Gastroesophageal sphincter (tissue), 4 donors: ENCODE measurements at regions not wholly inside any gene's neighbourhood (a gene's known extent, or its start where the extent isn't known, plus 50 kb on each side); places are given as distances from the start of the nearest gene placed in this dataset.

Experiments used
- ATAC-seq: fragments of 150-250 bp; one replicate; pipeline ENCODE4 v1.9.1; 2016; ENCODE audit warnings: mild to moderate bottlenecking, moderate library complexity
- H3K27ac ChIP-seq, 4 donors: fragments of 200-600 bp; sonication (generic) in 3 of 4; 1 replicate in 3 of 4; 2 replicates in 1 of 4; pipeline ENCODE4 v1.5.1; 2016 to 2019
- H3K27me3 ChIP-seq: fragments of 200-600 bp; sonication (generic); one replicate; pipeline ENCODE4 v1.5.1; 2019
- H3K36me3 ChIP-seq, 2 donors: fragments of 200-600 bp; sonication (generic); one replicate each; pipeline ENCODE4 v1.5.1; 2019; ENCODE audit warnings: control low read depth in 1 of 2
- H3K4me1 ChIP-seq, 3 donors: fragments of 200-600 bp; sonication (generic); 1 replicate in 2 of 3; 2 replicates in 1 of 3; pipeline ENCODE4 v1.5.1; 2016 to 2019; ENCODE audit warnings: control low read depth in 2 of 3
- H3K4me3 ChIP-seq, 2 donors: fragments of 200-600 bp; sonication (generic); one replicate each; pipeline ENCODE4 v1.5.1; 2019; ENCODE audit warnings: mild to moderate bottlenecking in 1 of 2, moderate library complexity in 1 of 2
- H3K9me3 ChIP-seq, 3 donors: fragments of 200-600 bp; sonication (generic); one replicate each; pipeline ENCODE4 v1.5.1; 2017 to 2019; ENCODE audit warnings: control low read depth in 2 of 3
- EP300 ChIP-seq: sonication (generic); formaldehyde crosslinking; IDR thresholded peaks from one replicate; pipeline ENCODE4 v1.6.1; 2017; ENCODE audit warnings: antibody characterized with exemption, mild to moderate bottlenecking
- POLR2A ChIP-seq, 2 donors: fragments of 450-650 bp; IDR thresholded peaks; one replicate each; pipeline ENCODE4 v1.6.1; 2017; ENCODE audit warnings: antibody characterized with exemption in 2 of 2, mild to moderate bottlenecking in 2 of 2, moderate library complexity in 1 of 2
- POLR2AphosphoS5 ChIP-seq: sonication (generic); formaldehyde crosslinking; IDR thresholded peaks from one replicate; pipeline ENCODE4 v1.6.1; 2017; ENCODE audit warnings: antibody characterized with exemption
- WGBS, 2 donors: methylation state at CpG; one replicate each; pipeline ENCODE4 v1.1.5; 2018; ENCODE audit warnings: low coverage in 1 of 2; 5-methylcytosine and 5-hydroxymethylcytosine counted together
- TF ChIP-seq, protein P1 (sequence below), 4 experiments: fragments of 200-600 bp in 2 of 4; fragments of 450-650 bp in 2 of 4; sonication (generic) in 1 of 4; IDR thresholded peaks; one replicate each; pipeline ENCODE4 v1.5.1; 2017 to 2019; ENCODE audit warnings: antibody characterized with exemption in 4 of 4, mild to moderate bottlenecking in 2 of 4, moderate library complexity in 2 of 4

- Histone ChIP-seq H3K4me3 (no peak overlapping the region), H3K27ac (no peak overlapping the region), H3K36me3 (no peaks in the 10 kb centered on the region), H3K27me3 (peaks cover 5% of the 10 kb centered on the region), H3K4me1 (no peaks in the 10 kb centered on the region), H3K9me3 (peaks cover 0 to 18% (median 0%) of the 10 kb centered on the region in 3 donors)
- no peak for ATAC-seq
- WGBS, 2 donors, result 75 to 76% methylated on average over 4 of the region's 4 CpGs
- no peak for TF ChIP-seq EP300
- no peak for TF ChIP-seq POLR2A (IDR thresholded peaks at IDR 0.05)
- TF ChIP-seq POLR2AphosphoS5, result no peak
- TF ChIP-seq, protein P1, sequence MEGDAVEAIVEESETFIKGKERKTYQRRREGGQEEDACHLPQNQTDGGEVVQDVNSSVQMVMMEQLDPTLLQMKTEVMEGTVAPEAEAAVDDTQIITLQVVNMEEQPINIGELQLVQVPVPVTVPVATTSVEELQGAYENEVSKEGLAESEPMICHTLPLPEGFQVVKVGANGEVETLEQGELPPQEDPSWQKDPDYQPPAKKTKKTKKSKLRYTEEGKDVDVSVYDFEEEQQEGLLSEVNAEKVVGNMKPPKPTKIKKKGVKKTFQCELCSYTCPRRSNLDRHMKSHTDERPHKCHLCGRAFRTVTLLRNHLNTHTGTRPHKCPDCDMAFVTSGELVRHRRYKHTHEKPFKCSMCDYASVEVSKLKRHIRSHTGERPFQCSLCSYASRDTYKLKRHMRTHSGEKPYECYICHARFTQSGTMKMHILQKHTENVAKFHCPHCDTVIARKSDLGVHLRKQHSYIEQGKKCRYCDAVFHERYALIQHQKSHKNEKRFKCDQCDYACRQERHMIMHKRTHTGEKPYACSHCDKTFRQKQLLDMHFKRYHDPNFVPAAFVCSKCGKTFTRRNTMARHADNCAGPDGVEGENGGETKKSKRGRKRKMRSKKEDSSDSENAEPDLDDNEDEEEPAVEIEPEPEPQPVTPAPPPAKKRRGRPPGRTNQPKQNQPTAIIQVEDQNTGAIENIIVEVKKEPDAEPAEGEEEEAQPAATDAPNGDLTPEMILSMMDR (IDR thresholded peaks at IDR 0.05), result no peak
Observed at GRCh38 chr10:108014145-108014901, 849.8 kb upstream of the SORCS1 start.

- TF ChIP-seq POLR2AphosphoS5 (no peak), POLR2A (IDR thresholded peaks at IDR 0.05) (no peak), EP300 (no peak)
- TF ChIP-seq, protein P1 (IDR thresholded peaks at IDR 0.05), result no peak
- Histone ChIP-seq H3K4me1 (no peaks in the 10 kb centered on the region), H3K36me3 (no peaks in the 10 kb centered on the region), H3K27ac (no peak overlapping the region), H3K4me3 (no peak overlapping the region), H3K9me3 (peaks cover 0 to 10% (median 0%) of the 10 kb centered on the region in 3 donors), H3K27me3 (no peaks in the 10 kb centered on the region)
- no peak for ATAC-seq
Observed at GRCh38 chr10:108005627-108006026, 841.1 kb upstream of the SORCS1 start.

DNA sequence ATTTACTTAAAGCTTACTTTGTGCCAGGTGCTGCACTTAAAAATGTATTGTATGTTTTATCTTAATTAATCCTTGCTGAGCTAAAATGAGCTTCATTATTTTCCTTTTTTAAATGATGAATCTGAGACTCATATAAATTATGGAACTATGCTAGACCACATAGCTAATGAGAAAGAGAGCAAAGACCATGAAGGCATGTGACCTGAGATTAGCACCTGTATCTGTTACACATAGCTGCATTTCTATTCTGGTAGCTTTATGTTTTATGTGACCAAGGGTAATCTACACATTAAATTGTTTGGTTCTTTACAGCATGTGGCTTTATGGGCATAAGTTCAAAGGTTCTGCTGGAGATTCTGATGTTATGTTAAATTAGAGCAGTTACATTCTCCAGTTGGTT lies 839.1 kb upstream of the SORCS1 start:
- ATAC-seq, result no peak
- Histone ChIP-seq H3K4me1 (no peaks in the 10 kb centered on the region), H3K27me3 (no peaks in the 10 kb centered on the region), H3K27ac (no peak overlapping the region), H3K9me3 (peaks cover 0 to 10% (median 0%) of the 10 kb centered on the region in 3 donors), H3K4me3 (no peak overlapping the region), H3K36me3 (no peaks in the 10 kb centered on the region)
- TF ChIP-seq POLR2AphosphoS5 (no peak), POLR2A (IDR thresholded peaks at IDR 0.05) (no peak), EP300 (no peak)
- TF ChIP-seq, protein P1 (IDR thresholded peaks at IDR 0.05), result no peak

DNA sequence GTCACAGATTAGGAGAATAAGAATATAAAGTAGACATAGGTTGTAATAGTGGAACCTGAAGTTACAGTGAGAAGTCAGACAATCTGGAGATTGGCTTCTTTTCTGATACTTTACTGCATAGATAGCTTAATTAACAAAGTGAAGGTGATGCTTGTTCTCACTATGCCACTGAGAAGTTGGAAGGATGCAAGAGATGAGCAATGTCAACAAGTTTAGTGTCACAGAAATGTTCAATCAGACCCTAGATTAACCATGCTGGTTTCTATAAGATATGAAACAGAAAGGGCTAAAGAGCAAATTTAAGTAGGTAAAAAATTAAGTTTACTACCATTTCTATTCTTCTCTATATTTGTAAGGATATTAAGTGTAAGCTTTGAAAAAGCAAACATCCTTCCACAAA lies 838.6 kb upstream of the SORCS1 start:
- H3K27ac ChIP-seq, result no peak overlapping the region
- H3K4me1 ChIP-seq, result no peaks in the 10 kb centered on the region
- H3K9me3 ChIP-seq, result peaks cover 0 to 8% (median 0%) of the 10 kb centered on the region in 3 donors
- no peak overlapping the region for H3K4me3 ChIP-seq
- no peak for TF ChIP-seq POLR2AphosphoS5
- no peaks in the 10 kb centered on the region for H3K27me3 ChIP-seq
- no peak for ATAC-seq
- H3K36me3 ChIP-seq, result no peaks in the 10 kb centered on the region

DNA sequence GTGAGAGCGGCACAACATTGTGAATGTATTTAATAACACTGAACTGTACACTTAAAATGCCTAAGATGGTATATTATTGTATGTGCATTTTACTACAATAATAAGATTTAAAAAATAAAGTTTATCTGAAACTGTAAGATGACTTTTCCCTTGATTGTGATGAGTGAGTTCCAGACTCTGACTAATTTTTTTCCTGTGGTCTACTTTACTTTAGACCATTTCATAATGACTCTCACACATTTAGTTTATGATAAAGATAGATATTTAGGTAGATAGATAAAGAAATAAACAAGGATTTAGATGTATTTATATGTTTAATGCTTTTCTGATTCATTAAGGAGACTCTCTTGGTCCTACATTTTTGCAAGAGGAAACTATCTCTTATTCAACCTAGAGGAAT lies 835.9 kb upstream of the SORCS1 start:
- TF ChIP-seq, protein P1 (IDR thresholded peaks at IDR 0.05), result no peak
- TF ChIP-seq POLR2AphosphoS5 (no peak), EP300 (no peak), POLR2A (IDR thresholded peaks at IDR 0.05) (no peak)
- no peak for ATAC-seq
- Histone ChIP-seq H3K4me3 (no peak overlapping the region), H3K27ac (no peak overlapping the region), H3K4me1 (no peaks in the 10 kb centered on the region), H3K36me3 (no peaks in the 10 kb centered on the region), H3K27me3 (no peaks in the 10 kb centered on the region), H3K9me3 (no peaks in the 10 kb centered on the region)
- WGBS, 2 donors, result 85% methylated on average over 1 of the region's 1 CpG
